DOHH2 (cell line): ENCODE measurements at regions not wholly inside any gene's neighbourhood (a gene's known extent, or its start where the extent isn't known, plus 50 kb on each side); places are given as distances from the start of the nearest gene placed in this dataset.

Experiments
- H3F3A ChIP-seq: fragments of 200-600 bp; sonication (generic), shearing (Covaris generic); 2 replicates; pipeline ENCODE4 v1.6.0; 2016; ENCODE audit warnings: antibody characterized with exemption, mild to moderate bottlenecking; ENCODE audit not compliant: control insufficient read depth, insufficient read depth
- H3K27ac ChIP-seq: fragments of 200-600 bp; sonication (generic); 2 replicates; pipeline ENCODE4 v1.5.1; 2014; ENCODE audit warnings: low read depth, mild to moderate bottlenecking, low read length, moderate library complexity
- H3K27me3 ChIP-seq: fragments of 200-600 bp; sonication (generic); 2 replicates; pipeline ENCODE4 v1.6.1; 2014; ENCODE audit warnings: mild to moderate bottlenecking, low read length, mixed read lengths; ENCODE audit not compliant: control insufficient read depth
- H3K36me3 ChIP-seq: fragments of 200-600 bp; sonication (generic); 2 replicates; pipeline ENCODE4 v1.6.1; 2014; ENCODE audit warnings: mild to moderate bottlenecking, low read length, moderate library complexity, mixed read lengths; ENCODE audit not compliant: control insufficient read depth
- H3K4me1 ChIP-seq: fragments of 200-600 bp; sonication (generic); 2 replicates; pipeline ENCODE4 v1.6.1; 2014; ENCODE audit warnings: mild to moderate bottlenecking, low read length, mixed read lengths; ENCODE audit not compliant: control insufficient read depth
- H3K4me2 ChIP-seq: fragments of 200-600 bp; sonication (generic); 2 replicates; pipeline ENCODE4 v1.6.0; 2014; ENCODE audit warnings: mild to moderate bottlenecking, low read length, moderate library complexity
- H3K4me3 ChIP-seq: fragments of 200-600 bp; sonication (generic); 2 replicates; pipeline ENCODE4 v1.5.1; 2014; ENCODE audit warnings: mild to moderate bottlenecking, low read length, mixed read lengths
- H3K79me2 ChIP-seq: fragments of 200-600 bp; sonication (generic); 2 replicates; pipeline ENCODE4 v1.6.1; 2014; ENCODE audit warnings: mild to moderate bottlenecking, low read length, mixed read lengths; ENCODE audit not compliant: control insufficient read depth
- H3K9me2 ChIP-seq: fragments of 200-600 bp; sonication (generic); replicated peaks from 2 replicates; pipeline ENCODE4 v1.6.1; 2014; ENCODE audit warnings: mild to moderate bottlenecking, low read length, mixed read lengths; ENCODE audit not compliant: control insufficient read depth
- H3K9me3 ChIP-seq: fragments of 200-600 bp; sonication (generic); 2 replicates; pipeline ENCODE4 v1.6.1; 2014; ENCODE audit warnings: antibody characterized with exemption, low read length, mixed read lengths; ENCODE audit not compliant: control insufficient read depth, insufficient read depth
- H4K20me1 ChIP-seq: fragments of 200-600 bp; sonication (generic); 2 replicates; pipeline ENCODE4 v1.6.0; 2014; ENCODE audit warnings: low read depth, mild to moderate bottlenecking, antibody characterized with exemption, low read length, moderate library complexity; ENCODE audit not compliant: control insufficient read depth, insufficient read depth
- EZH2phosphoT487 ChIP-seq: fragments of 200-600 bp; sonication (generic); IDR thresholded peaks from 2 replicates; pipeline ENCODE4 v1.6.1; 2017; ENCODE audit warnings: borderline replicate concordance, mild to moderate bottlenecking, antibody characterized with exemption, low read length, moderate library complexity, mixed read lengths
- TF ChIP-seq, protein P1 (sequence below): fragments of 200-600 bp; sonication (generic); IDR thresholded peaks from one replicate; pipeline ENCODE4 v1.5.1; 2014; ENCODE audit warnings: antibody characterized with exemption, mild to moderate bottlenecking, low read depth, low read length; ENCODE audit not compliant: poor library complexity, severe bottlenecking

DNA sequence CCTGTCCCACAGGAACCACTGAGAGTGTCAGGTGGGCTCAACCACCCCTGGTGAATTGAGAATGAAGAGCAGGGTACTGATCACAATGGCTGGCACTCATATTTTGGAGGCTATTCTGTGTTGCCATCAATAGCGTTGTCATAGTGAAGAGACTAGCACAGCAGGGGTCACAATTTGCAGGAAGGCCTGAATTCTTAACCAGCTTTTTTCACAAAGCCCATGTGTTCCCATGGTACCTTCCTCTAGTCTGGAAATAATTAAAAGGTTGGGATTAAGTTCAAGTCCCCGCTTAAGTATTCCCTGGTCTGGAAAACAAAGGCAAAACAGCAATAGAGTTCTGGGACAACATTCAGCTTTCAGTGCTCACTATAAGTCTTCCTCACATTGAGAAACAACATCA is 1051.7 kb downstream of the C4orf33 start:
- Histone ChIP-seq H3K79me2 (no peaks in the 10 kb centered on the region), H3F3A (no peaks in the 10 kb centered on the region), H3K27ac (no peak overlapping the region), H3K9me2 (no peaks in the 10 kb centered on the region), H3K36me3 (no peaks in the 10 kb centered on the region), H3K9me3 (no peaks in the 10 kb centered on the region), H3K4me2 (no peak overlapping the region), H3K4me1 (no peaks in the 10 kb centered on the region), H3K4me3 (no peak overlapping the region), H4K20me1 (no peaks in the 10 kb centered on the region), H3K27me3 (no peaks in the 10 kb centered on the region)
- TF ChIP-seq EZH2phosphoT487, result no peak
- TF ChIP-seq, protein P1, sequence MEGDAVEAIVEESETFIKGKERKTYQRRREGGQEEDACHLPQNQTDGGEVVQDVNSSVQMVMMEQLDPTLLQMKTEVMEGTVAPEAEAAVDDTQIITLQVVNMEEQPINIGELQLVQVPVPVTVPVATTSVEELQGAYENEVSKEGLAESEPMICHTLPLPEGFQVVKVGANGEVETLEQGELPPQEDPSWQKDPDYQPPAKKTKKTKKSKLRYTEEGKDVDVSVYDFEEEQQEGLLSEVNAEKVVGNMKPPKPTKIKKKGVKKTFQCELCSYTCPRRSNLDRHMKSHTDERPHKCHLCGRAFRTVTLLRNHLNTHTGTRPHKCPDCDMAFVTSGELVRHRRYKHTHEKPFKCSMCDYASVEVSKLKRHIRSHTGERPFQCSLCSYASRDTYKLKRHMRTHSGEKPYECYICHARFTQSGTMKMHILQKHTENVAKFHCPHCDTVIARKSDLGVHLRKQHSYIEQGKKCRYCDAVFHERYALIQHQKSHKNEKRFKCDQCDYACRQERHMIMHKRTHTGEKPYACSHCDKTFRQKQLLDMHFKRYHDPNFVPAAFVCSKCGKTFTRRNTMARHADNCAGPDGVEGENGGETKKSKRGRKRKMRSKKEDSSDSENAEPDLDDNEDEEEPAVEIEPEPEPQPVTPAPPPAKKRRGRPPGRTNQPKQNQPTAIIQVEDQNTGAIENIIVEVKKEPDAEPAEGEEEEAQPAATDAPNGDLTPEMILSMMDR, result no peak

DNA sequence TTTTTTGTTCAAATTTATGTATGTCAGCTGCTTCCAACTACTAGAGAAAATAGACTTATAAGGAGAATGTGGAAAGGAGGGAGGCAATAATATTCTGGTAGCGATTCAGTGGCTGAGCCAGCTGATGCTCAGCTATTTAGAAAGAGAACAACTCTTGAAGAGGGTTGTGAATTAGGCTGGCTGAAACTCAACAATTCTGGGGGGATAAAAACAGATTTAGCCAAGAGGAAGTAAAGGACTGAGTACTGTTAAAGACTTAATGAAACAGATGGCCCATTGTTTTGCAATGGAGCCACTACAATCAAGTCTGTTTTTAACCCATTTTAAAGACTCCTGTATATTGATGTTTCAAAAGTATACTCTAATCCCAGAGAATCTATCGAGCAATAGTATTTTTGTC is 1058.9 kb downstream of the C4orf33 start:
- Histone ChIP-seq H3K4me2 (no peak overlapping the region), H3K36me3 (no peaks in the 10 kb centered on the region), H3K27me3 (no peaks in the 10 kb centered on the region), H3K9me3 (no peaks in the 10 kb centered on the region), H4K20me1 (no peaks in the 10 kb centered on the region), H3K4me1 (no peaks in the 10 kb centered on the region), H3F3A (no peaks in the 10 kb centered on the region), H3K4me3 (no peak overlapping the region), H3K79me2 (no peaks in the 10 kb centered on the region), H3K9me2 (no peaks in the 10 kb centered on the region), H3K27ac (no peak overlapping the region)
- TF ChIP-seq, protein P1, result no peak
- TF ChIP-seq EZH2phosphoT487, result no peak

GRCh38 chr4:130163701-130164100 is 1067.7 kb downstream of the C4orf33 start:
- H3K27ac ChIP-seq, result no peak overlapping the region
- no peaks in the 10 kb centered on the region for H3K27me3 ChIP-seq
- no peak for TF ChIP-seq EZH2phosphoT487
- TF ChIP-seq, protein P1, result no peak
- H3K4me3 ChIP-seq, result no peak overlapping the region
- H3K79me2 ChIP-seq, result no peaks in the 10 kb centered on the region
- H3K36me3 ChIP-seq, result no peaks in the 10 kb centered on the region
- no peaks in the 10 kb centered on the region for H3K9me2 ChIP-seq
- no peaks in the 10 kb centered on the region for H3F3A ChIP-seq
- no peak overlapping the region for H3K4me2 ChIP-seq
- H4K20me1 ChIP-seq, result no peaks in the 10 kb centered on the region
- no peaks in the 10 kb centered on the region for H3K9me3 ChIP-seq
- H3K4me1 ChIP-seq, result no peaks in the 10 kb centered on the region

GRCh38 chr4:130165381-130165780 is 1069.4 kb downstream of the C4orf33 start:
- no peaks in the 10 kb centered on the region for H4K20me1 ChIP-seq
- no peaks in the 10 kb centered on the region for H3K9me3 ChIP-seq
- no peak overlapping the region for H3K4me3 ChIP-seq
- no peaks in the 10 kb centered on the region for H3K36me3 ChIP-seq
- no peak for TF ChIP-seq EZH2phosphoT487
- TF ChIP-seq, protein P1, result no peak
- no peak overlapping the region for H3K27ac ChIP-seq
- H3K79me2 ChIP-seq, result no peaks in the 10 kb centered on the region
- no peaks in the 10 kb centered on the region for H3K4me1 ChIP-seq
- H3K27me3 ChIP-seq, result no peaks in the 10 kb centered on the region
- no peak overlapping the region for H3K4me2 ChIP-seq
- H3F3A ChIP-seq, result no peaks in the 10 kb centered on the region
- H3K9me2 ChIP-seq, result no peaks in the 10 kb centered on the region
